ENCODE measurements at regions not wholly inside any gene's neighbourhood (a gene's known extent, or its start where the extent isn't known, plus 50 kb on each side); places are given as distances from the start of the nearest gene placed in this dataset.

- no peaks in the 10 kb centered on the region for H3K9me3 Mint-ChIP-seq
- ATAC-seq, result no peak
- Histone ChIP-seq H3K27me3 (ENCODE audit: insufficient read depth) (no peaks in the 10 kb centered on the region), H3K4me3 (no peak overlapping the region), H4K20me1 (replicated peaks; ENCODE audit: insufficient read depth) (no peaks in the 10 kb centered on the region), H3K9me2 (ENCODE audit: insufficient read depth) (peaks cover 10% of the 10 kb centered on the region; the same call in 1 of the 2 replicates), H2AFZ (no peak overlapping the region), H3F3A (replicated peaks; ENCODE audit: low read depth) (no peaks in the 10 kb centered on the region), H3K36me3 (ENCODE audit: insufficient read depth) (no peaks in the 10 kb centered on the region), H3K27ac (ENCODE audit: low read depth) (no peak overlapping the region), H3K4me2 (no peak overlapping the region), H3K4me1 (ENCODE audit: insufficient read depth) (no peaks in the 10 kb centered on the region), H3K79me2 (replicated peaks; ENCODE audit: insufficient read depth) (no peaks in the 10 kb centered on the region)
- H3K36me3 Mint-ChIP-seq (ENCODE audit: low read depth), result no peaks in the 10 kb centered on the region
- H3K4me1 Mint-ChIP-seq, result no peaks in the 10 kb centered on the region
- TF ChIP-seq EZH2phosphoT487 (IDR thresholded peaks at IDR 0.05; ENCODE audit: unreplicated experiment), result no peak
- no peak for TF ChIP-seq REST (IDR thresholded peaks at IDR 0.05; ENCODE audit: unreplicated experiment)
- H3K27ac Mint-ChIP-seq, result no peak overlapping the region
- no peak for DNase-seq (ENCODE audit: low spot score)
- no peak overlapping the region for H3K4me3 Mint-ChIP-seq
- no peaks in the 10 kb centered on the region for H3K27me3 Mint-ChIP-seq (ENCODE audit: insufficient read depth, low read depth, poor library complexity)
These were observed 422.4 kb upstream of the STEAP1 start for GRCh38 chr7:89731751-89732445.

- H3K9me2 ChIP-seq (ENCODE audit: insufficient read depth), result peaks cover 6% of the 10 kb centered on the region; the same call in 1 of the 2 replicates
- H3K36me3 ChIP-seq (ENCODE audit: insufficient read depth), result no peaks in the 10 kb centered on the region
- H3K4me3 ChIP-seq, result no peak overlapping the region
- Mint-ChIP-seq H3K9me3 (no peaks in the 10 kb centered on the region), H3K4me1 (no peaks in the 10 kb centered on the region), H3K36me3 (ENCODE audit: low read depth) (no peaks in the 10 kb centered on the region), H3K27ac (no peak overlapping the region), H3K4me3 (no peak overlapping the region), H3K27me3 (ENCODE audit: insufficient read depth, low read depth, poor library complexity) (no peaks in the 10 kb centered on the region)
- no peak overlapping the region for H3K27ac ChIP-seq (ENCODE audit: low read depth)
- no peak for DNase-seq (ENCODE audit: low spot score)
- H3K79me2 ChIP-seq (replicated peaks; ENCODE audit: insufficient read depth), result no peaks in the 10 kb centered on the region
- H3K27me3 ChIP-seq (ENCODE audit: insufficient read depth), result no peaks in the 10 kb centered on the region
- TF ChIP-seq CREB1 (CRISPR knock-in tag; IDR thresholded peaks at IDR 0.05; ENCODE audit: low read depth) (no peak), ZNF462 (CRISPR knock-in tag; IDR thresholded peaks at IDR 0.05) (no peak), ZNF114 (CRISPR knock-in tag; IDR thresholded peaks at IDR 0.05) (no peak), EZH2 (IDR thresholded peaks at IDR 0.05; ENCODE audit: low read depth, unreplicated experiment) (no peak)
- no peaks in the 10 kb centered on the region for H3F3A ChIP-seq (replicated peaks; ENCODE audit: low read depth)
- H3K4me2 ChIP-seq, result no peak overlapping the region
- H3K4me1 ChIP-seq (ENCODE audit: insufficient read depth), result no peaks in the 10 kb centered on the region
- no peaks in the 10 kb centered on the region for H4K20me1 ChIP-seq (replicated peaks; ENCODE audit: insufficient read depth)
- ATAC-seq, result no peak
- H2AFZ ChIP-seq, result no peak overlapping the region
These were observed 415.7 kb upstream of the STEAP1 start for GRCh38 chr7:89738549-89738948.
